ENCODE measurements at regions not wholly inside any gene's neighbourhood (a gene's known extent, or its start where the extent isn't known, plus 50 kb on each side); places are given as distances from the start of the nearest gene placed in this dataset.

DNA sequence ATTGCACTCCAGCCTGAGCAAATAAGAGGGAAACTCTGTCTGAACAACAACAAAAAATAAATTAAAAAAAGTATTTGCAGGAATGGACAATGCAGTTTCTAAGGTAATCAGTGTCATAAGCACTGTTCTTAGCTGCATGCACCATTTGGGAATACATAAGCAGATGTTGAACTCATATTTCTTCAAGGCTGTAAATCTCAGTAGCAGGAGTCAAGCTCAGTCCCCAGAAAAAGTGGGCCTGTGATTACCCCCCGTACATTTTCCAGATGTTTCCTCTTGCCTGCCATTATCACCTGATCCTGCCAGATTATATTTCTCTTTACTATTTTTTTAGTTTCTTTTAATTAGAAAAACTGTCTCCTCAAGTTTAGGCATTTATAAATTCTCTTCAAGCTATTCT, 667.6 kb upstream of the ANKRD30A start:
- TF ChIP-seq, protein P1, sequence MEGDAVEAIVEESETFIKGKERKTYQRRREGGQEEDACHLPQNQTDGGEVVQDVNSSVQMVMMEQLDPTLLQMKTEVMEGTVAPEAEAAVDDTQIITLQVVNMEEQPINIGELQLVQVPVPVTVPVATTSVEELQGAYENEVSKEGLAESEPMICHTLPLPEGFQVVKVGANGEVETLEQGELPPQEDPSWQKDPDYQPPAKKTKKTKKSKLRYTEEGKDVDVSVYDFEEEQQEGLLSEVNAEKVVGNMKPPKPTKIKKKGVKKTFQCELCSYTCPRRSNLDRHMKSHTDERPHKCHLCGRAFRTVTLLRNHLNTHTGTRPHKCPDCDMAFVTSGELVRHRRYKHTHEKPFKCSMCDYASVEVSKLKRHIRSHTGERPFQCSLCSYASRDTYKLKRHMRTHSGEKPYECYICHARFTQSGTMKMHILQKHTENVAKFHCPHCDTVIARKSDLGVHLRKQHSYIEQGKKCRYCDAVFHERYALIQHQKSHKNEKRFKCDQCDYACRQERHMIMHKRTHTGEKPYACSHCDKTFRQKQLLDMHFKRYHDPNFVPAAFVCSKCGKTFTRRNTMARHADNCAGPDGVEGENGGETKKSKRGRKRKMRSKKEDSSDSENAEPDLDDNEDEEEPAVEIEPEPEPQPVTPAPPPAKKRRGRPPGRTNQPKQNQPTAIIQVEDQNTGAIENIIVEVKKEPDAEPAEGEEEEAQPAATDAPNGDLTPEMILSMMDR (IDR thresholded peaks at IDR 0.05) = no peak
- no peak for TF ChIP-seq POLR2A (IDR thresholded peaks at IDR 0.05)
